PC-9 (cell line): ENCODE measurements at regions not wholly inside any gene's neighbourhood (a gene's known extent, or its start where the extent isn't known, plus 50 kb on each side); places are given as distances from the start of the nearest gene placed in this dataset.

Experiments used
- BruUV-seq: library from RNA; stranded (reverse); fragments of 400-500 nt; replicated peaks from 2 replicates; lab custom pipeline; 2021; lab: Mats Ljungman, UMichigan
- CTCF ChIA-PET: fragments of 300-600 bp; sonication (Branson Sonifier 250); formaldehyde crosslinking; loops from one replicate; lab custom pipeline; 2022; ENCODE audit warnings: antibody characterized with exemption; lab: Charles Lee
- POLR2A ChIA-PET: fragments of 300-600 bp; sonication (Branson Sonifier 250); formaldehyde crosslinking; loops from one replicate; lab custom pipeline; 2022; ENCODE audit warnings: antibody characterized with exemption; ENCODE audit not compliant: unreplicated experiment; lab: Charles Lee
- DNase-seq, 2 experiments: peaks; one replicate each; pipeline versions ENCODE4 v3.0.0 to v3.0.0-alpha.2; 2015 to 2022; ENCODE audit warnings: mixed read lengths in 1 of 2
- H2AFZ ChIP-seq: fragments of 200-600 bp; sonication (generic); 2 replicates; pipeline ENCODE4 v1.8.1; 2017; ENCODE audit warnings: antibody characterized with exemption
- H3F3A ChIP-seq: fragments of 200-600 bp; sonication (generic); 2 replicates; pipeline ENCODE4 v1.8.1; 2017; ENCODE audit warnings: antibody characterized with exemption, mild to moderate bottlenecking, low read depth; ENCODE audit not compliant: insufficient read depth
- H3K27ac ChIP-seq: fragments of 200-600 bp; sonication (generic); 2 replicates; pipeline ENCODE4 v1.6.1; 2016; ENCODE audit warnings: mixed run types
- H3K27me3 ChIP-seq: fragments of 200-600 bp; sonication (generic); 2 replicates; pipeline ENCODE4 v1.6.1; 2016; ENCODE audit warnings: low read depth, mixed run types; ENCODE audit not compliant: insufficient read depth
- H3K36me3 ChIP-seq: fragments of 200-600 bp; sonication (generic); 2 replicates; pipeline ENCODE4 v1.6.1; 2016; ENCODE audit warnings: low read depth, mixed run types
- H3K4me1 ChIP-seq: fragments of 200-600 bp; sonication (generic); replicated peaks from 2 replicates; pipeline ENCODE4 v1.6.1; 2016; ENCODE audit warnings: mixed run types; ENCODE audit not compliant: insufficient read depth
- H3K4me2 ChIP-seq: fragments of 200-600 bp; sonication (generic); 2 replicates; pipeline ENCODE4 v1.6.1; 2017; ENCODE audit warnings: mixed run types
- H3K4me3 ChIP-seq: fragments of 200-600 bp; sonication (generic); 2 replicates; pipeline ENCODE4 v1.6.1; 2016; ENCODE audit warnings: mixed run types
- H3K79me2 ChIP-seq: fragments of 200-600 bp; sonication (generic); 2 replicates; pipeline ENCODE4 v1.6.1; 2017; ENCODE audit warnings: low read depth, mixed run types
- H3K9me2 ChIP-seq: fragments of 200-600 bp; sonication (generic); 2 replicates; pipeline ENCODE4 v1.8.1; 2017; ENCODE audit warnings: mild to moderate bottlenecking; ENCODE audit not compliant: insufficient read depth
- H3K9me3 ChIP-seq: fragments of 200-600 bp; sonication (generic); 2 replicates; pipeline ENCODE4 v1.8.1; 2016; ENCODE audit warnings: low read depth; ENCODE audit not compliant: insufficient read depth
- H4K20me1 ChIP-seq: fragments of 200-600 bp; sonication (generic); 2 replicates; pipeline ENCODE4 v1.8.1; 2017; ENCODE audit not compliant: insufficient read depth
- EZH2 ChIP-seq: fragments of 200-600 bp; sonication (generic); IDR thresholded peaks from 2 replicates; pipeline ENCODE4 v1.8.0; 2017; ENCODE audit warnings: antibody characterized with exemption, low read depth
- intact Hi-C: fragments of 100-400 bp; cut with micrococcal nuclease; formaldehyde crosslinking; loops from one replicate; pipeline ENCODE4 v1.10.0; 2022; ENCODE audit not compliant: unreplicated experiment
- TF ChIP-seq, protein P1 (sequence below): fragments of 200-600 bp; sonication (generic); conservative IDR thresholded peaks from 2 replicates; pipeline ENCODE4 v1.6.1; 2017; ENCODE audit warnings: mixed run types, antibody characterized with exemption, mild to moderate bottlenecking, moderate library complexity

DNA sequence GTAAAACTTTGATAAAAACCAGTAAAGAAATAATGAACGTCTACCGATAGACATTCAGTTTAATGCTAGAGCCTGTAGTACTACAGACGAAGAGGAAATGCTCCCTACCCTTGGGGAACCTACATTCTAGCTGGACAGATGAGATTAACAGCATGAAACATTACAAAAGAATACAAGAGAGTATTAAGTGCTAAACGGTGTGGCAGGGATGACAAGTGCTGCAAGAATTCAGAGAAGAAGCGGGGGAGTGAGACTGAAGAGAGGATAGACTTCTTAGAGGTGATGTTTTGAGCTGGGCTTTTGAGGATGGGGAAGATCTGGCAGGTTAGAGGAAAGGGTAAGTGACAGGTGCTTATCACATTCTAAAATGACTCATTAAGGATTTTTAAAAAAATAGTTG lies 52.6 kb upstream of the ESX1 start:
- no peak for DNase-seq
- Histone ChIP-seq H3K4me2 (no peak overlapping the region), H3K36me3 (no peaks in the 10 kb centered on the region), H2AFZ (no peak overlapping the region), H3F3A (no peaks in the 10 kb centered on the region), H3K4me3 (no peak overlapping the region), H3K79me2 (no peaks in the 10 kb centered on the region), H3K9me3 (no peaks in the 10 kb centered on the region), H3K27me3 (no peaks in the 10 kb centered on the region), H3K27ac (no peak overlapping the region), H3K9me2 (no peaks in the 10 kb centered on the region), H3K4me1 (peaks cover 13% of the 10 kb centered on the region), H4K20me1 (no peaks in the 10 kb centered on the region)
- intact Hi-C loops = no loop called here
- TF ChIP-seq, protein P1, sequence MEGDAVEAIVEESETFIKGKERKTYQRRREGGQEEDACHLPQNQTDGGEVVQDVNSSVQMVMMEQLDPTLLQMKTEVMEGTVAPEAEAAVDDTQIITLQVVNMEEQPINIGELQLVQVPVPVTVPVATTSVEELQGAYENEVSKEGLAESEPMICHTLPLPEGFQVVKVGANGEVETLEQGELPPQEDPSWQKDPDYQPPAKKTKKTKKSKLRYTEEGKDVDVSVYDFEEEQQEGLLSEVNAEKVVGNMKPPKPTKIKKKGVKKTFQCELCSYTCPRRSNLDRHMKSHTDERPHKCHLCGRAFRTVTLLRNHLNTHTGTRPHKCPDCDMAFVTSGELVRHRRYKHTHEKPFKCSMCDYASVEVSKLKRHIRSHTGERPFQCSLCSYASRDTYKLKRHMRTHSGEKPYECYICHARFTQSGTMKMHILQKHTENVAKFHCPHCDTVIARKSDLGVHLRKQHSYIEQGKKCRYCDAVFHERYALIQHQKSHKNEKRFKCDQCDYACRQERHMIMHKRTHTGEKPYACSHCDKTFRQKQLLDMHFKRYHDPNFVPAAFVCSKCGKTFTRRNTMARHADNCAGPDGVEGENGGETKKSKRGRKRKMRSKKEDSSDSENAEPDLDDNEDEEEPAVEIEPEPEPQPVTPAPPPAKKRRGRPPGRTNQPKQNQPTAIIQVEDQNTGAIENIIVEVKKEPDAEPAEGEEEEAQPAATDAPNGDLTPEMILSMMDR = no peak
- TF ChIP-seq EZH2 = no peak
- ChIA-PET POLR2A (no interaction called here), CTCF (interaction anchor here (0.5 kb wide), 1 partner anchor 14 kb away, joined by 8 read pairs; no protein-coding TSS in a partner anchor)
- no TSS peak for BruUV-seq

DNA sequence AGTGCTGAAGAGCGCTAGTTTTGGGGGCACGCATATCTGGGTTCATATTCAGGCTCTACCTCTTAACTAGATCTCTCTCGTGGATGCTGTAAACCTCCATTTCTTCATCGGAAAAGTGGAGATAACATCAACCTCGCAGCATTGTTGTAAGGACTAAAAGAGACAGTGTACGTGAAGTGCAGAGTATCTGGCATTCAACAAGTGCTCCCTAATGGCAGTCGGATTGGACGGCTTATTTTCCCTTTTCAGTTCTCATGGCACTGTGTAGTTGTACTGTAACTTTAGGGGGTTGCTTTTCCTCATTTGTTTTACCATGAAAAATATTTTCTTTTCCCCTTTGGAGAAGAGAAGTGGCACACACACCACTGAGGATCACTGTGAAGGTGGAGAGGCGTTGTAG lies 51.4 kb upstream of the ESX1 start:
- H3K36me3 ChIP-seq = no peaks in the 10 kb centered on the region
- TF ChIP-seq, protein P1 = no peak
- TF ChIP-seq EZH2 = no peak
- intact Hi-C loops = no loop called here
- no peaks in the 10 kb centered on the region for H4K20me1 ChIP-seq
- ChIA-PET POLR2A (no interaction called here), CTCF (no interaction called here)
- H3F3A ChIP-seq = no peaks in the 10 kb centered on the region
- H3K27me3 ChIP-seq = no peaks in the 10 kb centered on the region
- no peak overlapping the region for H2AFZ ChIP-seq
- H3K9me2 ChIP-seq = no peaks in the 10 kb centered on the region
- H3K27ac ChIP-seq = no peak overlapping the region
- no peaks in the 10 kb centered on the region for H3K79me2 ChIP-seq
- H3K4me3 ChIP-seq = no peak overlapping the region
- H3K4me1 ChIP-seq = peaks cover 12% of the 10 kb centered on the region
- BruUV-seq = no TSS peak
- DNase-seq = no peak
- H3K4me2 ChIP-seq = no peak overlapping the region
- H3K9me3 ChIP-seq = no peaks in the 10 kb centered on the region
